Liver (tissue), 2 donors: ENCODE measurements at regions not wholly inside any gene's neighbourhood (a gene's known extent, or its start where the extent isn't known, plus 50 kb on each side); places are given as distances from the start of the nearest gene placed in this dataset.

Source experiments
- CTCF ChIP-seq: fragments of 150-350 bp; IDR thresholded peaks from 2 replicates; pipeline ENCODE4 v1.5.1; 2017; ENCODE audit warnings: improper control_type of control experiment, low read depth, low read length; ENCODE audit not compliant: missing input control
- TF ChIP-seq, protein P1 (sequence below): IDR thresholded peaks from 2 replicates; pipeline ENCODE4 v1.6.1; 2016; ENCODE audit warnings: antibody characterized with exemption
- TF ChIP-seq, protein P2 (sequence below): IDR thresholded peaks from 2 replicates; pipeline ENCODE4 v1.6.1; 2016; ENCODE audit warnings: antibody characterized with exemption, mild to moderate bottlenecking
- donor health status: healthy.

GRCh38 chr3:194937144-194937543, 251.5 kb downstream of the FAM43A start:
- TF ChIP-seq CTCF: no peak
- TF ChIP-seq, protein P1, sequence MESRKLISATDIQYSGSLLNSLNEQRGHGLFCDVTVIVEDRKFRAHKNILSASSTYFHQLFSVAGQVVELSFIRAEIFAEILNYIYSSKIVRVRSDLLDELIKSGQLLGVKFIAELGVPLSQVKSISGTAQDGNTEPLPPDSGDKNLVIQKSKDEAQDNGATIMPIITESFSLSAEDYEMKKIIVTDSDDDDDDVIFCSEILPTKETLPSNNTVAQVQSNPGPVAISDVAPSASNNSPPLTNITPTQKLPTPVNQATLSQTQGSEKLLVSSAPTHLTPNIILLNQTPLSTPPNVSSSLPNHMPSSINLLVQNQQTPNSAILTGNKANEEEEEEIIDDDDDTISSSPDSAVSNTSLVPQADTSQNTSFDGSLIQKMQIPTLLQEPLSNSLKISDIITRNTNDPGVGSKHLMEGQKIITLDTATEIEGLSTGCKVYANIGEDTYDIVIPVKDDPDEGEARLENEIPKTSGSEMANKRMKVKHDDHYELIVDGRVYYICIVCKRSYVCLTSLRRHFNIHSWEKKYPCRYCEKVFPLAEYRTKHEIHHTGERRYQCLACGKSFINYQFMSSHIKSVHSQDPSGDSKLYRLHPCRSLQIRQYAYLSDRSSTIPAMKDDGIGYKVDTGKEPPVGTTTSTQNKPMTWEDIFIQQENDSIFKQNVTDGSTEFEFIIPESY: no peak
- TF ChIP-seq, protein P2, sequence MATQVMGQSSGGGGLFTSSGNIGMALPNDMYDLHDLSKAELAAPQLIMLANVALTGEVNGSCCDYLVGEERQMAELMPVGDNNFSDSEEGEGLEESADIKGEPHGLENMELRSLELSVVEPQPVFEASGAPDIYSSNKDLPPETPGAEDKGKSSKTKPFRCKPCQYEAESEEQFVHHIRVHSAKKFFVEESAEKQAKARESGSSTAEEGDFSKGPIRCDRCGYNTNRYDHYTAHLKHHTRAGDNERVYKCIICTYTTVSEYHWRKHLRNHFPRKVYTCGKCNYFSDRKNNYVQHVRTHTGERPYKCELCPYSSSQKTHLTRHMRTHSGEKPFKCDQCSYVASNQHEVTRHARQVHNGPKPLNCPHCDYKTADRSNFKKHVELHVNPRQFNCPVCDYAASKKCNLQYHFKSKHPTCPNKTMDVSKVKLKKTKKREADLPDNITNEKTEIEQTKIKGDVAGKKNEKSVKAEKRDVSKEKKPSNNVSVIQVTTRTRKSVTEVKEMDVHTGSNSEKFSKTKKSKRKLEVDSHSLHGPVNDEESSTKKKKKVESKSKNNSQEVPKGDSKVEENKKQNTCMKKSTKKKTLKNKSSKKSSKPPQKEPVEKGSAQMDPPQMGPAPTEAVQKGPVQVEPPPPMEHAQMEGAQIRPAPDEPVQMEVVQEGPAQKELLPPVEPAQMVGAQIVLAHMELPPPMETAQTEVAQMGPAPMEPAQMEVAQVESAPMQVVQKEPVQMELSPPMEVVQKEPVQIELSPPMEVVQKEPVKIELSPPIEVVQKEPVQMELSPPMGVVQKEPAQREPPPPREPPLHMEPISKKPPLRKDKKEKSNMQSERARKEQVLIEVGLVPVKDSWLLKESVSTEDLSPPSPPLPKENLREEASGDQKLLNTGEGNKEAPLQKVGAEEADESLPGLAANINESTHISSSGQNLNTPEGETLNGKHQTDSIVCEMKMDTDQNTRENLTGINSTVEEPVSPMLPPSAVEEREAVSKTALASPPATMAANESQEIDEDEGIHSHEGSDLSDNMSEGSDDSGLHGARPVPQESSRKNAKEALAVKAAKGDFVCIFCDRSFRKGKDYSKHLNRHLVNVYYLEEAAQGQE: no peak
